ENCODE measurements at regions not wholly inside any gene's neighbourhood (a gene's known extent, or its start where the extent isn't known, plus 50 kb on each side); places are given as distances from the start of the nearest gene placed in this dataset.

- Mint-ChIP-seq H3K4me1 (no peaks in the 10 kb centered on the region; a peak in 1 of 4 replicates), H3K27ac (no peak overlapping the region), H3K36me3 (ENCODE audit: insufficient read depth in 1 of 3, low read depth in 3 of 3) (no peaks in the 10 kb centered on the region), H3K27me3 (ENCODE audit: low read depth) (peaks cover 1% of the 10 kb centered on the region; the same call in 1 of the 2 replicates), H3K4me3 (no peak overlapping the region), H3K9me3 (no peaks in the 10 kb centered on the region)
- Histone ChIP-seq H4K8ac (replicated peaks; ENCODE audit: insufficient read length, low read depth, low read length) (no peak overlapping the region), H3K4me1 (ENCODE audit: insufficient read depth, low read length) (no peaks in the 10 kb centered on the region), H2BK12ac (ENCODE audit: insufficient read length, low read depth, low read length) (no peak overlapping the region), H3K18ac (ENCODE audit: insufficient read length, low read depth, low read length) (no peak overlapping the region), H2BK5ac (ENCODE audit: insufficient read length, low read length) (no peak overlapping the region), H3K9ac (ENCODE audit: extremely low read depth, insufficient read length, low read length) (no peak overlapping the region), H4K91ac (ENCODE audit: insufficient read length, low read depth, low read length) (no peak overlapping the region), H3K4ac (ENCODE audit: low read depth, low read length) (no peak overlapping the region), H2BK120ac (ENCODE audit: low read depth, low read length, poor library complexity, severe bottlenecking) (no peak overlapping the region), H3K27ac (ENCODE audit: insufficient read length, low read depth, low read length) (no peak overlapping the region), H2BK15ac (ENCODE audit: low read depth, low read length) (no peak overlapping the region), H3K14ac (ENCODE audit: insufficient read depth, low read length) (no peak overlapping the region), H3K79me1 (ENCODE audit: insufficient read depth, low read depth, low read length, poor library complexity, severe bottlenecking) (no peaks in the 10 kb centered on the region), H2BK20ac (ENCODE audit: low read depth, low read length, poor library complexity, severe bottlenecking) (no peak overlapping the region), H2AFZ (ENCODE audit: low read length) (no peak overlapping the region), H3K79me2 (ENCODE audit: insufficient read depth, low read length) (no peaks in the 10 kb centered on the region), H4K20me1 (ENCODE audit: control insufficient read depth, insufficient read depth, insufficient read length) (no peaks in the 10 kb centered on the region), H2AK5ac (ENCODE audit: insufficient read length, low read length) (no peak overlapping the region), H3K9me3 (ENCODE audit: control insufficient read depth, low read depth, low read length) (no peaks in the 10 kb centered on the region), H3K56ac (ENCODE audit: insufficient read length, low read depth, low read length) (no peak overlapping the region), H3K4me2 (ENCODE audit: insufficient read depth, insufficient read length, low read length) (no peak overlapping the region), H3K23me2 (ENCODE audit: insufficient read length, low read depth, low read length, poor library complexity, severe bottlenecking) (no peaks in the 10 kb centered on the region), H4K5ac (ENCODE audit: insufficient read length, low read depth, low read length) (no peak overlapping the region), H3T11ph (ENCODE audit: low read length) (no peak overlapping the region), H3K23ac (ENCODE audit: insufficient read length, low read depth, low read length) (no peak overlapping the region), H3K27me3 (ENCODE audit: insufficient read depth, low read length) (no peaks in the 10 kb centered on the region)
- WGBS (ENCODE audit: extremely low coverage, insufficient read length, low lambda C conversion rate) = no CpG with 5 or more reads among the region's 4 CpGs
- no peak for DNase-seq
- no peak for TF ChIP-seq CTCF (conservative IDR thresholded peaks at IDR 0.05)
Measured at GRCh38 chr2:66827851-66828250, 392.9 kb downstream of the MEIS1 start.

Measured in H9 (cell line).